HepG2 (cell line): ENCODE measurements at regions not wholly inside any gene's neighbourhood (a gene's known extent, or its start where the extent isn't known, plus 50 kb on each side); places are given as distances from the start of the nearest gene placed in this dataset.

Experiments
- ATAC-seq: fragments of 200-7000 bp; cut with Tn5 transposase; 3 replicates; pipeline ENCODE4 v1.9.1; 2020; ENCODE audit warnings: mild to moderate bottlenecking, moderate library complexity
- BruUV-seq: library from RNA; stranded (reverse); fragments of 400-500 nt; replicated peaks from 2 replicates; lab custom pipeline; 2021; lab: Mats Ljungman, UMichigan
- CTCF ChIA-PET: fragments of 300-600 bp; formaldehyde crosslinking; extraction: SDS; loops from one replicate; lab custom pipeline; 2021; ENCODE audit warnings: low total read pairs, inconsistent platforms, low intra/inter-chr PET ratio; lab: Yijun Ruan, JAX
- POLR2A ChIA-PET: fragments of 350-600 bp; sonication (Branson Sonifier 250); formaldehyde crosslinking; loops from one replicate; lab custom pipeline; 2020; ENCODE audit warnings: antibody characterized with exemption, inconsistent platforms; lab: Yijun Ruan, JAX
- DNase-seq: peaks from one replicate; pipeline ENCODE4 v3.0.0-alpha.2; 2015; ENCODE audit warnings: low spot score
- FAIRE-seq: peaks from 3 replicates; lab custom pipeline; 2011; peaks lifted over from hg19 to GRCh38; lab: Jason Lieb, UNC
- H2AFZ ChIP-seq: one replicate; pipeline ENCODE4 v1.6.1; 2011; ENCODE audit warnings: low read length, inconsistent platforms
- H3K27ac ChIP-seq: fragments of 300-600 bp; 3 replicates; pipeline ENCODE4 v1.8.0; 2011; ENCODE audit warnings: mixed run types, mild to moderate bottlenecking, mixed read lengths, low read length, inconsistent platforms; ENCODE audit not compliant: insufficient read depth; ENCODE audit errors: extremely low read length
- H3K27me3 ChIP-seq, 2 experiments: fragments of 200-600 bp in 1 of 2; 2 replicates in 1 of 2; 3 replicates in 1 of 2; pipeline versions ENCODE4 v1.6.0 to v1.8.0; 2011; ENCODE audit warnings: low read length in 2 of 2, mild to moderate bottlenecking in 2 of 2, moderate library complexity in 2 of 2, inconsistent platforms in 1 of 2; ENCODE audit not compliant: insufficient read depth in 2 of 2, control insufficient read depth in 1 of 2
- H3K36me3 ChIP-seq, 2 experiments: fragments of 200-600 bp in 1 of 2; replicated peaks in 1 of 2; 2 replicates in 1 of 2; 3 replicates in 1 of 2; pipeline versions ENCODE4 v1.5.1 to v1.8.0; 2011; ENCODE audit warnings: low read length in 2 of 2, inconsistent platforms in 1 of 2; ENCODE audit not compliant: insufficient read depth in 2 of 2, control insufficient read depth in 1 of 2
- H3K4me1 ChIP-seq: 2 replicates; pipeline ENCODE4 v1.5.1; 2012; ENCODE audit warnings: low read length, inconsistent platforms; ENCODE audit not compliant: insufficient read depth
- H3K4me2 ChIP-seq: 2 replicates; pipeline ENCODE4 v1.6.0; 2011; ENCODE audit warnings: low read depth, low read length, inconsistent platforms
- H3K4me3 ChIP-seq, 3 experiments: fragments of 200-600 bp in 1 of 3; sonication (generic), shearing (Covaris generic) in 1 of 3; replicated peaks in 1 of 3; 2 replicates each; pipeline ENCODE4 v1.5.1; 2011 to 2016; ENCODE audit warnings: low read length in 3 of 3, inconsistent platforms in 2 of 3, low read depth in 2 of 3, mild to moderate bottlenecking in 2 of 3, control low read depth in 1 of 3, mixed read lengths in 1 of 3; ENCODE audit not compliant: insufficient read depth in 1 of 3
- H3K79me2 ChIP-seq: one replicate; pipeline ENCODE4 v1.6.1; 2011; ENCODE audit warnings: low read length, inconsistent platforms; ENCODE audit not compliant: insufficient read depth
- H3K9ac ChIP-seq: 2 replicates; pipeline ENCODE4 v1.6.0; 2011; ENCODE audit warnings: mild to moderate bottlenecking, low read depth, low read length, inconsistent platforms; ENCODE audit not compliant: insufficient read depth
- H3K9me3 ChIP-seq: 2 replicates; pipeline ENCODE4 v1.5.1; 2012; ENCODE audit warnings: mild to moderate bottlenecking, low read length
- H4K20me1 ChIP-seq: 2 replicates; pipeline ENCODE4 v1.6.0; 2011; ENCODE audit warnings: inconsistent platforms, mild to moderate bottlenecking, low read length, moderate library complexity; ENCODE audit not compliant: insufficient read depth
- ATAD3A ChIP-seq: sonication (generic); formaldehyde crosslinking; IDR thresholded peaks from 2 replicates; pipeline ENCODE4 v1.4.0; 2020; ENCODE audit warnings: missing genetic modification reagents
- CBFB ChIP-seq: sonication (generic); formaldehyde crosslinking; IDR thresholded peaks from 2 replicates; pipeline ENCODE4 v1.4.0; 2020; ENCODE audit warnings: missing genetic modification reagents
- HNRNPH1 ChIP-seq: fragments of 200-400 bp; formaldehyde crosslinking; optimal IDR thresholded peaks from 2 replicates; pipeline ENCODE3; 2017; ENCODE audit warnings: mild to moderate bottlenecking, low read depth, low read length
- PAF1 ChIP-seq: IDR thresholded peaks from 2 replicates; pipeline ENCODE4 v1.6.1; 2016; ENCODE audit warnings: missing genetic modification reagents, missing compliant biosample characterization
- PAWR ChIP-seq: sonication (generic); formaldehyde crosslinking; IDR thresholded peaks from 2 replicates; pipeline ENCODE4 v1.4.0; 2020; ENCODE audit warnings: missing genetic modification reagents, mild to moderate bottlenecking, borderline replicate concordance
- SNRNP70 ChIP-seq: fragments of 200-400 bp; formaldehyde crosslinking; IDR thresholded peaks from 2 replicates; pipeline ENCODE4 v1.6.1; 2017; ENCODE audit warnings: mild to moderate bottlenecking, low read depth, low read length, moderate library complexity
- SP2 ChIP-seq: sonication (generic); formaldehyde crosslinking; IDR thresholded peaks from 2 replicates; pipeline ENCODE4 v1.5.1; 2020; ENCODE audit warnings: mild to moderate bottlenecking, missing genetic modification reagents
- SRSF4 ChIP-seq: fragments of 200-400 bp; formaldehyde crosslinking; IDR thresholded peaks from one replicate; pipeline ENCODE4 v1.6.1; 2018; ENCODE audit warnings: mild to moderate bottlenecking, low read depth, low read length, moderate library complexity; ENCODE audit not compliant: poor library complexity, severe bottlenecking
- ZNF367 ChIP-seq: sonication (generic); formaldehyde crosslinking; IDR thresholded peaks from 2 replicates; pipeline ENCODE4 v1.4.0; 2020; ENCODE audit warnings: missing genetic modification reagents, borderline replicate concordance
- ZNF501 ChIP-seq: sonication (generic); formaldehyde crosslinking; IDR thresholded peaks from 2 replicates; pipeline ENCODE4 v1.5.1; 2020; ENCODE audit warnings: mild to moderate bottlenecking, moderate library complexity, missing genetic modification reagents
- ZNF678 ChIP-seq: sonication (generic); formaldehyde crosslinking; IDR thresholded peaks from 2 replicates; pipeline ENCODE4 v1.4.0; 2020; ENCODE audit warnings: mild to moderate bottlenecking, missing genetic modification reagents
- ZNF772 ChIP-seq: sonication (generic); formaldehyde crosslinking; IDR thresholded peaks from 2 replicates; pipeline ENCODE4 v1.5.0; 2020; ENCODE audit warnings: mild to moderate bottlenecking, missing genetic modification reagents
- WGBS: methylation state at CpG from one replicate; pipeline ENCODE4 v1.1.6; 2017; ENCODE audit warnings: low lambda C conversion rate; 5-methylcytosine and 5-hydroxymethylcytosine counted together
- in situ Hi-C: cut with HindIII; loops from 2 replicates; pipeline ENCODE4 v1.10.0; 2017; ENCODE audit warnings: low pct_unique_long_range_greater_than_20kb; ENCODE audit not compliant: extremely low pct_ligation_motif_present
- intact Hi-C: fragments of 100-400 bp; cut with micrococcal nuclease; formaldehyde crosslinking; loops from one replicate; pipeline ENCODE4 v1.10.0; 2022; ENCODE audit not compliant: unreplicated experiment
- TF ChIP-seq, protein P1 (sequence below): sonication (generic); formaldehyde crosslinking; IDR thresholded peaks from 2 replicates; pipeline ENCODE4 v1.4.0; 2020; ENCODE audit warnings: low read depth, mild to moderate bottlenecking, missing genetic modification reagents
- TF ChIP-seq, protein P2 (sequence below): IDR thresholded peaks from 2 replicates; pipeline ENCODE4 v1.6.1; 2016
- TF ChIP-seq, protein P3 (sequence below): sonication (generic); formaldehyde crosslinking; IDR thresholded peaks from 2 replicates; pipeline ENCODE4 v1.4.0; 2020; ENCODE audit warnings: missing genetic modification reagents, borderline replicate concordance
- TF ChIP-seq, protein P4 (sequence below): sonication (generic); formaldehyde crosslinking; IDR thresholded peaks from 2 replicates; pipeline ENCODE4 v1.4.0; 2020; ENCODE audit warnings: mild to moderate bottlenecking, missing genetic modification reagents

DNA sequence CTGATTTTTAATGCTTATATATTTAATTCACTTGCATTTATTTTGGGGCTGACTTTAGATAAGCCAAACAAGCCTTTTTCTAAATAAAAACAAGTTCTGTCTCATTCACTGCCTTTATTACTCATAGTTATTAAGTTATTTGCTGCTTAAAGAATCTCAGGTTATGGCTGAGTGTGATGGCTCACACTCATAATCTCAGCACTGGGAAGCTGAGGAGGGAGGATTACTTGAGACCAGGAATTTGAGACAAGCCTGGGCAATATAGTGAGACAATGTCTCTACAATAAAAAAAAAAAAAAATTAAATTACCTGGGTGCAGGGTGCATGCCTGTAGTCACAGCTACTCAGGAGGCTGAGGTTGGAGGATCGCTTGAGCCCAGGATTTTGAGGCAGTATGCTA is 85.0 kb upstream of the MAN2A1 start:
- H3K79me2 ChIP-seq = no peaks in the 10 kb centered on the region
- H3K4me3 ChIP-seq = no peak overlapping the region
- H3K36me3 ChIP-seq = no peaks in the 10 kb centered on the region
- DNase-seq (no peak), FAIRE-seq (no peak), ATAC-seq (no peak)
- in situ Hi-C loops (no loop called here), intact Hi-C loops (no loop called here)
- no peaks in the 10 kb centered on the region for H3K9me3 ChIP-seq
- ChIA-PET CTCF (no interaction called here), POLR2A (no interaction called here)
- no peak overlapping the region for H3K9ac ChIP-seq
- H3K27ac ChIP-seq = no peak overlapping the region
- H3K27me3 ChIP-seq = no peaks in the 10 kb centered on the region
- no peak overlapping the region for H2AFZ ChIP-seq
- no peak overlapping the region for H3K4me2 ChIP-seq
- BruUV-seq = no TSS peak
- WGBS = 29% methylated on average over 1 of the region's 1 CpG
- H3K4me1 ChIP-seq = no peaks in the 10 kb centered on the region
- no peaks in the 10 kb centered on the region for H4K20me1 ChIP-seq
- TF ChIP-seq, protein P1, sequence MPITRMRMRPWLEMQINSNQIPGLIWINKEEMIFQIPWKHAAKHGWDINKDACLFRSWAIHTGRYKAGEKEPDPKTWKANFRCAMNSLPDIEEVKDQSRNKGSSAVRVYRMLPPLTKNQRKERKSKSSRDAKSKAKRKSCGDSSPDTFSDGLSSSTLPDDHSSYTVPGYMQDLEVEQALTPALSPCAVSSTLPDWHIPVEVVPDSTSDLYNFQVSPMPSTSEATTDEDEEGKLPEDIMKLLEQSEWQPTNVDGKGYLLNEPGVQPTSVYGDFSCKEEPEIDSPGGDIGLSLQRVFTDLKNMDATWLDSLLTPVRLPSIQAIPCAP (CRISPR knock-in tag) = no peak
- TF ChIP-seq ATAD3A (CRISPR knock-in tag) (no peak), SNRNP70 (no peak), SRSF4 (no peak), PAF1 (no peak), ZNF678 (CRISPR knock-in tag) (no peak), CBFB (CRISPR knock-in tag) (no peak), SP2 (CRISPR knock-in tag) (no peak), ZNF501 (no peak), HNRNPH1 (no peak), ZNF367 (no peak), PAWR (no peak), ZNF772 (CRISPR knock-in tag) (no peak)
- TF ChIP-seq, protein P2, sequence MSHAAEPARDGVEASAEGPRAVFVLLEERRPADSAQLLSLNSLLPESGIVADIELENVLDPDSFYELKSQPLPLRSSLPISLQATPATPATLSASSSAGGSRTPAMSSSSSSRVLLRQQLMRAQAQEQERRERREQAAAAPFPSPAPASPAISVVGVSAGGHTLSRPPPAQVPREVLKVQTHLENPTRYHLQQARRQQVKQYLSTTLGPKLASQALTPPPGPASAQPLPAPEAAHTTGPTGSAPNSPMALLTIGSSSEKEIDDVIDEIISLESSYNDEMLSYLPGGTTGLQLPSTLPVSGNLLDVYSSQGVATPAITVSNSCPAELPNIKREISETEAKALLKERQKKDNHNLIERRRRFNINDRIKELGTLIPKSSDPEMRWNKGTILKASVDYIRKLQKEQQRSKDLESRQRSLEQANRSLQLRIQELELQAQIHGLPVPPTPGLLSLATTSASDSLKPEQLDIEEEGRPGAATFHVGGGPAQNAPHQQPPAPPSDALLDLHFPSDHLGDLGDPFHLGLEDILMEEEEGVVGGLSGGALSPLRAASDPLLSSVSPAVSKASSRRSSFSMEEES = no peak
- TF ChIP-seq, protein P3, sequence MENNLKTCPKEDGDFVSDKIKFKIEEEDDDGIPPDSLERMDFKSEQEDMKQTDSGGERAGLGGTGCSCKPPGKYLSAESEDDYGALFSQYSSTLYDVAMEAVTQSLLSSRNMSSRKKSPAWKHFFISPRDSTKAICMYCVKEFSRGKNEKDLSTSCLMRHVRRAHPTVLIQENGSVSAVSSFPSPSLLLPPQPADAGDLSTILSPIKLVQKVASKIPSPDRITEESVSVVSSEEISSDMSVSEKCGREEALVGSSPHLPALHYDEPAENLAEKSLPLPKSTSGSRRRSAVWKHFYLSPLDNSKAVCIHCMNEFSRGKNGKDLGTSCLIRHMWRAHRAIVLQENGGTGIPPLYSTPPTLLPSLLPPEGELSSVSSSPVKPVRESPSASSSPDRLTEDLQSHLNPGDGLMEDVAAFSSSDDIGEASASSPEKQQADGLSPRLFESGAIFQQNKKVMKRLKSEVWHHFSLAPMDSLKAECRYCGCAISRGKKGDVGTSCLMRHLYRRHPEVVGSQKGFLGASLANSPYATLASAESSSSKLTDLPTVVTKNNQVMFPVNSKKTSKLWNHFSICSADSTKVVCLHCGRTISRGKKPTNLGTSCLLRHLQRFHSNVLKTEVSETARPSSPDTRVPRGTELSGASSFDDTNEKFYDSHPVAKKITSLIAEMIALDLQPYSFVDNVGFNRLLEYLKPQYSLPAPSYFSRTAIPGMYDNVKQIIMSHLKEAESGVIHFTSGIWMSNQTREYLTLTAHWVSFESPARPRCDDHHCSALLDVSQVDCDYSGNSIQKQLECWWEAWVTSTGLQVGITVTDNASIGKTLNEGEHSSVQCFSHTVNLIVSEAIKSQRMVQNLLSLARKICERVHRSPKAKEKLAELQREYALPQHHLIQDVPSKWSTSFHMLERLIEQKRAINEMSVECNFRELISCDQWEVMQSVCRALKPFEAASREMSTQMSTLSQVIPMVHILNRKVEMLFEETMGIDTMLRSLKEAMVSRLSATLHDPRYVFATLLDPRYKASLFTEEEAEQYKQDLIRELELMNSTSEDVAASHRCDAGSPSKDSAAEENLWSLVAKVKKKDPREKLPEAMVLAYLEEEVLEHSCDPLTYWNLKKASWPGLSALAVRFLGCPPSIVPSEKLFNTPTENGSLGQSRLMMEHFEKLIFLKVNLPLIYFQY = no peak
- TF ChIP-seq, protein P4, sequence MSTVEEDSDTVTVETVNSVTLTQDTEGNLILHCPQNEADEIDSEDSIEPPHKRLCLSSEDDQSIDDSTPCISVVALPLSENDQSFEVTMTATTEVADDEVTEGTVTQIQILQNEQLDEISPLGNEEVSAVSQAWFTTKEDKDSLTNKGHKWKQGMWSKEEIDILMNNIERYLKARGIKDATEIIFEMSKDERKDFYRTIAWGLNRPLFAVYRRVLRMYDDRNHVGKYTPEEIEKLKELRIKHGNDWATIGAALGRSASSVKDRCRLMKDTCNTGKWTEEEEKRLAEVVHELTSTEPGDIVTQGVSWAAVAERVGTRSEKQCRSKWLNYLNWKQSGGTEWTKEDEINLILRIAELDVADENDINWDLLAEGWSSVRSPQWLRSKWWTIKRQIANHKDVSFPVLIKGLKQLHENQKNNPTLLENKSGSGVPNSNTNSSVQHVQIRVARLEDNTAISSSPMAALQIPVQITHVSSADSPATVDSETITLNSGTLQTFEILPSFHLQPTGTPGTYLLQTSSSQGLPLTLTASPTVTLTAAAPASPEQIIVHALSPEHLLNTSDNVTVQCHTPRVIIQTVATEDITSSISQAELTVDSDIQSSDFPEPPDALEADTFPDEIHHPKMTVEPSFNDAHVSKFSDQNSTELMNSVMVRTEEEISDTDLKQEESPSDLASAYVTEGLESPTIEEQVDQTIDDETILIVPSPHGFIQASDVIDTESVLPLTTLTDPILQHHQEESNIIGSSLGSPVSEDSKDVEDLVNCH (CRISPR knock-in tag) = no peak
